Bronchial epithelial cell (primary cell): ENCODE measurements at regions not wholly inside any gene's neighbourhood (a gene's known extent, or its start where the extent isn't known, plus 50 kb on each side); places are given as distances from the start of the nearest gene placed in this dataset.
"Not testable (repeated sequence)": the region's sequence is repeated elsewhere in the genome, so short reads cannot be mapped to it uniquely, and the experiment has no call there.

Experiments
- DNase-seq: peaks from one replicate; pipeline ENCODE4 v3.0.0-alpha.2; 2010; ENCODE audit warnings: low read depth
- FAIRE-seq: peaks from 2 replicates; lab custom pipeline; 2011; peaks lifted over from hg19 to GRCh38; lab: Jason Lieb, UNC
- H3K27me3 ChIP-seq: 2 replicates; pipeline ENCODE4 v1.5.1; 2011; ENCODE audit warnings: low read length; ENCODE audit not compliant: control insufficient read depth, insufficient read depth
- H3K36me3 ChIP-seq: 2 replicates; pipeline ENCODE4 v1.5.1; 2011; ENCODE audit warnings: low read length; ENCODE audit not compliant: control insufficient read depth, insufficient read depth
- H3K4me3 ChIP-seq: 2 replicates; pipeline ENCODE4 v1.5.1; 2011; ENCODE audit warnings: mild to moderate bottlenecking, low read depth, low read length, control low read depth
- CTCF ChIP-seq: IDR thresholded peaks from 2 replicates; pipeline ENCODE4 v1.5.1; 2011; ENCODE audit warnings: mild to moderate bottlenecking, moderate library complexity, low read length, control low read depth, inconsistent platforms; ENCODE audit not compliant: insufficient read depth, severe bottlenecking

GRCh38 chr2:130289780-130290179, 52.9 kb upstream of the IMP4 start:
- TF ChIP-seq CTCF, result no peak
- Histone ChIP-seq H3K27me3 (no peaks in the 10 kb centered on the region), H3K4me3 (no peak overlapping the region), H3K36me3 (no peaks in the 10 kb centered on the region)
- DNase-seq (no peak), FAIRE-seq (no peak)

GRCh38 chr2:130288467-130289403, 54.0 kb upstream of the IMP4 start:
- no peak for TF ChIP-seq CTCF
- FAIRE-seq, result no peak
- Histone ChIP-seq H3K27me3 (no peaks in the 10 kb centered on the region), H3K4me3 (no peak overlapping the region), H3K36me3 (no peaks in the 10 kb centered on the region)
- no peak for DNase-seq

- no peak for TF ChIP-seq CTCF
These were observed 55.1 kb upstream of the IMP4 start for GRCh38 chr2:130287656-130288026.

GRCh38 chr2:130286983-130287655, 55.6 kb upstream of the IMP4 start:
- no peak for TF ChIP-seq CTCF
- no peaks in the 10 kb centered on the region for H3K27me3 ChIP-seq
- no peak for FAIRE-seq
- no peaks in the 10 kb centered on the region for H3K36me3 ChIP-seq
- DNase-seq, result no peak
- no peak overlapping the region for H3K4me3 ChIP-seq

More at GRCh38 chr2:130287656-130288026, 55.1 kb upstream of the IMP4 start:
- H3K27me3 ChIP-seq, result no peaks in the 10 kb centered on the region
- H3K36me3 ChIP-seq, result no peaks in the 10 kb centered on the region
- DNase-seq (no peak), FAIRE-seq (no peak)
- no peak overlapping the region for H3K4me3 ChIP-seq

- not testable (repeated sequence) for H3K36me3 ChIP-seq, DNase-seq, H3K27me3 ChIP-seq, H3K4me3 ChIP-seq
- peak; percentile 68 for FAIRE-seq
These were observed 59.3 kb upstream of the IMP4 start for GRCh38 chr2:130283341-130283869.

- not testable (repeated sequence) for H3K36me3 ChIP-seq, H3K4me3 ChIP-seq, H3K27me3 ChIP-seq, FAIRE-seq, DNase-seq
These were observed 63.1 kb upstream of the IMP4 start for GRCh38 chr2:130279551-130279950.

- FAIRE-seq, result not testable (repeated sequence)
These were observed 70.1 kb upstream of the TUBA3E start for GRCh38 chr2:130268333-130268732.

GRCh38 chr2:130267572-130267971, 69.3 kb upstream of the TUBA3E start:
- not testable (repeated sequence) for H3K4me3 ChIP-seq, H3K36me3 ChIP-seq, DNase-seq, H3K27me3 ChIP-seq
- FAIRE-seq, result peak; percentile 83

More at GRCh38 chr2:130268333-130268732, 70.1 kb upstream of the TUBA3E start:
- not testable (repeated sequence) for DNase-seq, H3K4me3 ChIP-seq, H3K27me3 ChIP-seq, H3K36me3 ChIP-seq

GRCh38 chr2:130266836-130267235, 68.6 kb upstream of the TUBA3E start:
- not testable (repeated sequence) for FAIRE-seq, H3K4me3 ChIP-seq, H3K27me3 ChIP-seq, DNase-seq, H3K36me3 ChIP-seq
